HG02610 (cell line): ENCODE measurements at regions not wholly inside any gene's neighbourhood (a gene's known extent, or its start where the extent isn't known, plus 50 kb on each side); places are given as distances from the start of the nearest gene placed in this dataset.

Experiments used
- ATAC-seq: cut with Tn5 transposase; IDR thresholded peaks from one replicate; pipeline ENCODE4 v1.9.1; 2021; ENCODE audit warnings: mild to moderate bottlenecking, moderate library complexity; ENCODE audit not compliant: unreplicated experiment

DNA sequence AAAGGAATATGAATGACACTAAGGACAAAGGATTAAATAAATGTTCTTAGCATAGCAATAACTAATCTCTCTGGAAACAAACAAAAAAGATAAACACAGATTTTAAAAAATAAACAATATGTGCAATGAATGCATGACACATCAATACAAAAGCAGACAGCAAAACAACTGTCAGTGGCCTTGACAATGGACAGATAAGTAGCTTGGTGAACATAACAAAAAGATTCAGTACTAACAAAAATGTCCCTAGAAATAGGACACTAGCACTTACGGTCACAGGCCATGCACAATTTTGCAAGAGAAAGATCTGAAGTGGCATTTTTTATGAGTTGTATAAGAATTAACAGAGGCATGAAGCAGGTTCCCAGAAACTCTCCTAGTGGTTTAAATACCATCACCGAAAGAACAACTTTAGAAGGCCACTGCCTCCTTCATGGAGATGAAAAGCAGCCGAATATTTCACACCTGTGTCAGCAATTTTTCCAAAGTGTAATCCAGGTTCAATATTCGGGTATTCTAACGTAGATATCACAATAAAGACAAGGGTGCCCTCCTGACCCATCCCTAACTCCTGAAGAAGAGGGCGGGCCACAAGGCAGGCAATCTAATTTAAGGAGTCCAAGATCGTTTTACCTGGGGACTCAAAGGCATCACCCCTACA, 231.3 kb upstream of the MKLN1 start:
- no peak for ATAC-seq

DNA sequence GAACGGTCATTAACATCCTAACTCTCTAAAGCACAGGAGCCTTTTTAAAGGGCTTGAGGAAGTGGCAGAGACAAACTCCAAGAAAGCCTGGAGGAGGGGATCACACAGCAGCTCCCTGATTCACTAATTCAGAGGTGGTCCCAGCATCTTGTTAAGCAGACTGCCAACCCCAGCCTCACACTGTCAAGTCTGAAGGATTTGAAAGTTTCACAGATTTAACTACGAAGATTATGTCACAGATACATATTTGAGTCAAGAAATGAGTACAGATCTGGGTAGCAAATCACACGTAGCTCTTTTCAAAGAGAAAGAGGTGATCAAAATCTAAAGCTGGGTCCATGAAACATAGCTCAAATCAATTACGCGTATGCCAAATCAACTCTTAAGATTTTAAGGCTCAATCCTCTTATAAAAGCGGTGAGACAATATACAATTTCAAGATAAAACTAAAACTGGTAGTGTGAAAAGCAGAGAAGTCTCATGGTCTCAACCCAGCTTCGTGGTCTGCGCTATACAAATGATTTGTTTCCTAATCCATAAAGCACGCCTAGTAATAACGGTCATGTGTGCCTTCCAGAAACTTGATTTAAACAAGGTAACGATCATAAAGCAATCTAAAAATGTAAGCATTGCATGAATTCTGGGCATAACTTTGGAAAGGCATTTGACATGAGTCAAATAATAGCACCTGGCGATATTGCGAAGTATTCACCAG, 229.9 kb upstream of the MKLN1 start:
- ATAC-seq, result no peak

DNA sequence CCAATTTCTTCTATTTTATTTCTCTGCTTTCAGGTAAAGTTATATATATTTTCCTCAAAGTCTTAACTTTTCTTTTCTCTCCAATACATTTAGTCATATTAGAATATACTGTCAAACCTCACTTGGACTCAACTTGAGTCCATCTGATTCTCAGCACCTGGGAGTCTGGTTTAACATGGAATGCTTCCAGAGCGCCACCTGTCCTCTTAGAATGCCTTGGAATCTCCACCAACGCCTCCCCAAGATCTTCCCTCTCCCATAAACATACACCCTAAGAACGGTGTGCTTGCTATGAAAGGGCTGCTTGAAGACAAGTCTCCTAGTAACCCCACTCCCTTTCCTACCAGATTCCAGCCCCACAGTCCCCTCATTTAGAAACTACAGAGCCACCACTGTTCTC, 229.1 kb upstream of the MKLN1 start:
- ATAC-seq, result no peak

DNA sequence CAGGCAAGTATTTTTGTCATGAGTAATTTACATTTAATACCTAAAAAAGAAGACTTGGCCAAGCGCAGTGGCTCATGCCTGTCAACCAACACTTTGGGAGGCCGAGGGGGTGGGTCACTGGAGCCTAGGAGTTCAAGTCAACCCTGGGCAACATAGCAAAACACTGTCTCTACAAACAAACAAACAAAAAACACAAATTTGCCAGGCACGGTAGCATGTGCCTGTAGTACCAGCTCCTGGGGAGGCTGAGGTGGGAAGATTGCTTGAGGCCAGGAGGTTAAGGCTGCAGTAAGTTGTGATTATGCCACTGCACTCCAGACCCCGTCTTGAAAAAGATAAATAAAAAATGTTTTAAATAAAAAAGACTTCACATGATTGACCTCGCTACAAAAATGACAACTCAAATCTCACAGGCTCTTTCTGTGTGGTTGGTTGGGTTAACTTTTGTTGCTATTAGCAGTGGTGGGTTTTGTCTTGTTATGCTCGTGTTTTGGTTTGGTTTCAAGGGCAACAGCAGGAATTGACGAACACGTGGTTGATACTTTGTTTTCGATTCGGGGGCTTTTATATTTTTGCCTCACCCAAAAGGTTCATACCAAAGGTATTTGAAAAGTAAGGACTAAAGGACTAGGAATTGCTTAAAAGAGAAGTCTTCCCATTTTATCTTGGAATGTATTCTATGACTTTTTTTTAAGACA, 227.2 kb upstream of the MKLN1 start:
- no peak for ATAC-seq

DNA sequence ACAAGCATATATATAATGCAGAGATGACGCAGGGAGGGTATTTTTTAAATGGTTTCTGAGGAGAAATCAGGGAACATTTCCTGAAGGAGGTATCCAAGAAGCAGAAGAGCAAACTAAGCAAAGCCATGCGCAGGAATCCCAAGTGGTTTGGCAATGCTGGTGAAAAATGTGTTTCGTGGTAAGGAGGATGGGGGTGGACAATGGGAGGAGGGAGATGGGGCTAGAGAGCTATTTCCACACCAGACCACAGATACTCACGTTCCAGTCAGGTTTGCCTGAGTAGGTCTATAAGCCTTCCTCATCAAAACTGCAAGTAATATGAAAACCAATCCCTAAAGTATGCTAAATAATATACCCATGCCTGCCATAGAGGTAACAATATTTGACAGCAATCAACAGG, 223.7 kb upstream of the MKLN1 start:
- no peak for ATAC-seq

DNA sequence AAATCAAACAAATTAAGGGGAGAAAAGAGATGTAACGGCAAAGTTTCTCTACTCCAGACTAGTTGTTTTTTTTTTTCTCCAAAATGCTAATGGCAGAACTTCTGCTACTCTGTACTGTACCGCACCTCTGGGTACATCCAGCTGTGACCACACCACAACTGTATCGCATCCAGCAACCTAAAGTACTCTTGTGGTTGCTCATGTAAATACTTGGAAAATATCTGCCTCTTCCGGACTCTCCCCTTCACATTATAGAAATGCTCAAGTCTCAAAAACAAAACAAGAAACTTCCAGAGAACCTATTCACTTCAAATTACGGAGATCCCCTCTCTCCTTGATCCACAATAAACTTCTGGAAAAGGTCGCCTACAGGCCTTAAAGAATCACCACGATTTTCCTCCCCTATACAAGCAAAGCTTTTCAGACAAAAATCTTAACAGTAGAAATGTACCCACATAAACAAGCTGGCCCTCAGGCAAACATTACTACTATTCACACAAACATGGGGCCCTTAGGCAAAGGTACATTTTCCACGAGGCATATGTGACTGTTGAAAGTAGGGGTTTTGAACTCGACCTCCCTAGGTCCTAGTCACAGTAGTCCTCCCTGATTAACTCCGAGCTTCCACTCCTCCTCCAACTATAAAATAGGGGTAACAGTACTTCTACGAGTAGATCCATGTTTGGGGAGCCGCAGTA, 222.9 kb upstream of the MKLN1 start:
- no peak for ATAC-seq

DNA sequence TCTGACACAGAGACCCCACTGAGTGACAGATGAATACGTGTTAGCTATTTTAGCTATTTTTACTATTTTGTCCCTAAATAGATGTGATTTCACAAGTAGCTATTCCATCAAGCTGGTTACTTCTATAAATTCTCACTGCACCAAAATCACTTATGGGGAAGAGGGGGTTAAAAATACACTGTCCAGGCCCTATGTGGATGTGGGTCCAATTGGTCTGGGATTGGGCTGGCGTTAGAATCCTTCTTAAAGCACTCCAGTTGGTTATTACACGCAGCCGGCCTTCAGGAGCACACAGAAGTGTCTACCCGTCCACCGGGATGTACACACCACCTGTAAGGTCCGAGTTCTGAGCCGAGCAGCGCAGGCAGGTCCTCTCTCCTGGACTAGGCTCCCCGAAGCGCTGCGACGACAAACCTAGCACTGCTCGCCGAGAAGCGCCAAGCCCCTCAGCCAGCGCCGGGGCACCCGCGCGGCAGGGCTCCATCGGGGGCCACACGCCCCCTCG, 222.3 kb upstream of the MKLN1 start:
- no peak for ATAC-seq

DNA sequence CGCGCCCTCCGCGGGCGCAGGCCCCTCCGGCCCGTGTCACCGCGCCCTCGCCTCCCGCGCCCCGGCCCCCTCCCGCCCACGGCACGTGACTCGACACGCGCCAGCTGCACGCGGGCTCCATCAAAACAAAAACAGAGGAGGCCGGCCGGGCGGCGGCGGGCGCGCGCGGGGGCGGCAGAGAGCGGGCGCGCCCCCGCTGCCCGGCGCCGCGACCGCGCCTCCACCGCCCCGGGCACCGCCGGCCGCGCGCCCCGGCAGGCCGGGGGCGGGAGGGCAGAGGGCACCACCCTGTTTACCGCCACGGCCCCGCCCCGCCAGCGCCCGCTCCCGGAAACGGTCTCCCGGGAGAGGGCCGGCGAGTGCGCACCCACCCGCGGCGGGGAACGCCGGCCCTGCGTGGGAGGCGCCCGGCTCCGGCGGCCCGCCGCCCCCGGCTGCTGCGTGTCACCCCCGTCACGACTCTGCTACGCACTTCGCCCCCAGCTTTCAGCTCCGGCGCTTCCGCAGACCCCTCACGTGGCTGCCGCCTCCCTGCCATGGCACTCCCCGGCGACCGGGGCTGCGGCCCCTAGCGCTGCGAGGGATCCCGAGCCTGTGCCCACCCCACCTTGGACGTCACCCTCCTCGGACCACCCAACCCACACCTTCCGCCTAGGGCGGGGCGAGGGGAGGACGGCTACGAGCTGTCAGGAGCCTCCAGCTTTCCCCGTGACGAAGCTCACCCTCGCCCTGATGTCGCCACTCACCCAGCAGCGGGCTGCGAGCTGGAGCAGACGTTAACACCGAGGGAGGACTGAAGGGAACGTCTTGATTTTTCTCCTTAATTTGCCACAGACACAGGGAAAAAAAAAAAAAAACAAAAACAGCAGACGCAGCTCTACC, 221.6 kb upstream of the MKLN1 start:
- peak; percentile 35 for ATAC-seq

DNA sequence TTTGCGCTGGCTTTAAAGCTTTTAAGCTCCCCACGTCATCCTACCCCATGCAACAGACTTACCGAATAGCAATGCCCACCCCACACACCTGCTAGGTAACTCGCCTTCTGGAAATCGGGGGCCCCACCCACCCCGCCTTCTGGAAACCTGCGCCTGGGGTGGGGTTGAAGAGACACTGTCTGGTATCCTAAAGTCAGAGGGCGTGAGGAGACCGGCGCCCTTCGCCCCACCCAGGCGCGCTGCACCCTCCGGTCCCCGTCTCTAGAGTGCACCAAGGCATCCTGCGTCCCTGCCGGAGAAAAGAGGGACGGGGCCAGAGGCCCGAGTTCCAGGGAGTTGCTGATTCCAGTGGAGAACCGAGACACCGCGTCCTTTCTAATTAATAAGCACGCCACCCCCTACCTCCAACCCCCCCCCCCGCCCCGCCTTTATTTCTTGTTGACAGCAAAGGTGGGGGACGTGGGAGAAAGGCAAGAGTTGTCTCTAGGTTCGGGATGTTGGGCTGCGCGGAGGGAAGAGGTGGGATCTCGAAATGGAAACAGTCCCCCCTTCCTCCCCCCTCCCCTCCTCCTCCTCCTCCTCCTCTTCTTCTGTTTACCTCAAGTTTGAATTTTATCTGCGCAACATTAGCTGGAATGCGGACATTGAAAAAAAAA, 220.9 kb upstream of the MKLN1 start:
- ATAC-seq, result no peak

DNA sequence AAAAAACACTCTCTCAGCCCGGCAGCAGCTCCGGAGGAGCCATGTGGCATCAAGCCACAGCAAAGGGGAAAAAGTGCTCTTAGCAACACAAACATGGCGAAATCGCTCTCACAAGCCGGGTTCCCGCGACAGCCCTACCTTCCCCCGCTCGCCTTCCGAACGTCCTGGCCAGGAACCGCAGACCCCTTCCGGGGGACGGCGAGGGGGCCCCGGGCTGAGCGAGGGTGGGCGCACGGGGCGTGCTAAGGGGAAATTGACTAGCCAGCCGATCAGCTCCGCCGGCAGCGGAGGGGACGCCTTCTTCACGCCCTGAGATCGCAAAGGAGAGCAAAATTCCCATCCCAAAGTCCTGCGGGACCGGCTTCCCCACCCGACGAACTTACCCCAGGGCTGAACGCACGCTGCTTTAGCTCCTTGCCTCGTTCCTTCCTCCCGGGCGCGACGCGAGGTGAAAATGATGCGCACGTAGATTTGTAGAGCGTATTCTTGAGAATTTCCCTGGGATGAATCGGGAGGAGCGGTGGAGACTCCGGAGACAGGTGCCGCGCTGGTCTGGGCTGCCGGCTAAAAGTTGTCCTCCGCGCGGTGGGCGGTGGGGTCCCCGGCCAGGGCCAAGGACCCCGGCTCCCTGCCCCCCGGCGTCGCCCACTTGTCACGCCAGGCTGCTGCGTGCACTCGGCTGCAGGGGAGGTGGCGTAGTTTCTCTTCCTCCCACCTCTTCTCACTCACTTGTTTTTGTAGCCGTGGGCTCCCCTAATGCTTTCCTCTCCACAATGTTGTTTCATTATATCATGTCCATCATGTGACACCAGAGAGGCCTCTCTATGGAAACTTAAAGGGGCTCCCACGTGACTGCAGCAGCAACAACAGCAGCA, 220.1 kb upstream of the MKLN1 start:
- peak; percentile 38 for ATAC-seq

DNA sequence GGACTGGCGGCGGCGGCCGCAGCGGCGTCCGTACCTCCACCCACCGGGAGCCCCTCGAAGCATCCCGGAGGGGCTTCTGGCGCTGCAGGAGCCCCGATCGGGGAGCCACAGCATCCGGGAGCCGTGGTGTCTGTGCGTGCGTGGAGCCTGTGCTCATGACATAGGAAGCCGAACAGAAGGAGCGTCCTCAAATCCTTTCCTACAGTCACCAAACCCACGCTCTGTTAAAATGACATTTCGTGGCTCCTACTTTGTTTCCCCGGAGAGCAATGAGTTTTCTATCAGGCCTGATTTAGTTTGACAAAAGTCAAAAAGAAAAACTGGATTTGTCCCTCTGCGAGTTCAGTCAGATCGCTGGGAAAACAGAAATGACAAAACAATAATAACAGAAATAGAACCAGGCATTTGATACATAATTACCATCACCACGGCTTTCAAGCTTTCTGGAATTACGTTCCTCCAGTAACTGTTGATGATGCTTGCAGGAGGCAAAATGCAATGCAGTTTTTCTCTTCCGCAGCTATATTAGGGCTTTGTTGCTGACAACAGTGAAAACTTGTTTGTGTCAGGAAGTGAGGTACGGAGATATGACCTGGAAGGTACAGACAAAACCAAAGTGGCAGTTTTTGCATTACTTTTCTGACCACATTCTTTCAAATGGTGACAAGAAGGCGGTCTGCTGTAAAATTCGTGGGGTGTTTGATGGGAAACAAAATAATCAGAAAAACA, 219.3 kb upstream of the MKLN1 start:
- ATAC-seq, result no peak

DNA sequence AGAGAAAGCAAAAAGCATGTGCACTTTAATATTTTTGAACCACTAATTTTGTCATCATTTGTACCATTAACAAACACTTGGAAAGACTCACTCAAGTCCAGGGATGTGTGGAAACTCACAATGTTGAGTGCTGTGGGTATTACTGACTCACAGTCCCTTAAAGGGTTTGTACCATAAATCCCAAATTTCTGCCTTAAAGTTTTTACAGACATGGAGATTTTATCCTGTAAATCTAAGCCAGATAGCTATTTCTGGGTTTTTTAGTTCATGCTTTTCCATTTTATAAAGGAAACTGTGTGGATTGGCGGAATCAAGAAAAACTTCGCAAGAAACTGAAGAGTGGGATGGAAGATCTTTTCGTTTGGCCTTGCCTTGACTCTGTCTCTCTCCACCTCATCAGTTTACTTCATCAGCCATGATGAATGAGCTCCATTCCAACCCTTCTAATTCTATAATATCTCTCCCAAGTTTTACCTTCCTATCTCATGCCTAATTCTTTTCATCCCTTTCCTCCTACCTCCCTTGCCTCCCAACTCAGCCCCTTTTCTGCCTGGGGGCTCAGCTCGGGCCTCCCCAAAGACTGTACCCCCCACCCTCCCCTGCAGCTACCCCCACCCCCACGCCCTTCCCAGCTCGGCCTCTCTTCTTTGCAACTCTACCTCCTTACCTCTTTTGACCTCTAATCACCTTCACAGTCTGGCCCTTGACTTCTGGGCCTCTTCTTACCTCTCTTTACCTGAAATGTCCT, 218.5 kb upstream of the MKLN1 start:
- no peak for ATAC-seq

DNA sequence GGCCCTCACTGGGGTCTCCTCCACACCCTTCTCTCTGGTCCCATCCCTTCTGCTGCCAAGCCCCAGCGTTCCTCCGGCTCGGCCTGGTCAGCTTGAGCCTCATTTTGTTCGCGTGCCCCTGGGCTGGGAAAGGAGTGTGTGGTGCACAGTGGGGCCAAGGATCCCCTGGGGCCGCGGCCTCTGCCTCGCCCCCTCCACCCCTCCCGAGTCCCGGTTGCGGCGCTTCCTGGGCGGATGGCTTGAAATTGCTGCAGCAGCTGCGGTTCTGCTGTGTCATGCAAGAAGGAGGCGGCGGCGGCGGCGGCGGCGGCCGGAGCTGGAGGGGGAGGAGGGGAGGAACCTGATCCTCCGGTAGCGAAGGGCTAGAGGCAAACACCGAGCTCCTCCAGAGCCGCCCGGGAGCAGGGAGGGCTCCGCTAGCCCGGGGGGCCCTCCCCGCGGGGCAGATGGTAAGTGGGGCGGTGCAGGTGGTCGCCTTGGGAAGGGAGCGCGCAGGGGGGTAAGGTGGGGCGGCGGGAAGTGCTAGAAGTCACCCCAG, 217.8 kb upstream of the MKLN1 start:
- peak; percentile 26 for ATAC-seq

DNA sequence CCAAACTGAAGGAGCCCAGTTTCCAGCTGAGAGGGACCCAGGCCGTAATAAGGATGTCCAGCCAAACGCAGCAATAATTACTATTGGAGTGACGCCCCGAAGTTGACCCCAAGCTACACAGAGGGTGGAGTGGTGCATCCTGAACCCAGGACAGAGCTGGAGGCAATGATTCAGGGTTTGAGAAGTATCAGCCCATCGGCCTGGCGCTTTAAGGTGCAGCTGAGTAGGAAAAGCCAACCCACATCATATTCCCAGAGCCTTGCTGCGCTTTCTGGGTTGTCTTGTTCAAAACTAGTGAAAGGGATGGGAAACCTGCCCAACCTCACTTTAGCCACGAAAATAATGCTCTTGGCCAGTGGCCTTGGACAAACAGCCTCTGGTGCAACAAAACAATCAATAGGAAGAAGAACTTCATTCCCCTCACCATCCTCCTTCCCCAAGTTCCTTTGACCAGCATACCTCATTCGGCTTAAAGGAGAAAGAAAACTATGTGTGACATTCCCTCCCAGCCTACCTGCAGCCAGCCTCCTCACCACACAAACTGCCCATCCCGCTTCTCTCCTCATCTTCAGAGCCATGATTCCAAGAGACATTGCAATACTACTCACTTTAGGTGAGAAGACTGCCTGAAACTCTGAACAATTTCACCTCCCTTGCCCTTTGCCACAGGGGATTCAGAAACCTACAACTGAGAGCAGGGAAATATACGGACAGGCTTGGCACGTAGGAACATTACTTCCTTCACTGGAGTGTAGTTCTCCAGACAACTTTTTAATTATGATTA, 217.2 kb upstream of the MKLN1 start:
- no peak for ATAC-seq

DNA sequence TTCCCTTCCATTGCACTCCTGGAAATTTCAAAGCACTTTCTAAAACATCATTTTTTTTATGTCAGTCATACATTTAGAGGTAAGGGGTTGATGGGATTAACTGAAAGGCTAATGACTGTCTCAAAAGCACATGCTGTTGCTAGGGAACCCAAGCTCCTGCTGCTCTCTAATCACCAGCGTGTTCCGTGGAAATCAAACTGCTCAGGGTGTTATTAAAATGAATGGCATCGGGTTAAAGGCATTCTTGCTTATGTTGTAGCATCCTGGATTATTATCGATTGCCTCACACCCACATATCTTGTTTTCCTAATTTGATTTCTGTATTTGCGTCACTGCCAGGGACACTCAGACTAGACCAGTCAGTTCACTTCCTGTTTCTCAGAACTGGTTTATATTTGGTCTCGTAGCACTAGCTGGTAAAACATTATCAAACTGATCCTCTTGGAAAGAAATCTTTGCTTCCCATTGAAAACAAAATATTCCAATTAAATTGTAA, 216.5 kb upstream of the MKLN1 start:
- ATAC-seq, result no peak

DNA sequence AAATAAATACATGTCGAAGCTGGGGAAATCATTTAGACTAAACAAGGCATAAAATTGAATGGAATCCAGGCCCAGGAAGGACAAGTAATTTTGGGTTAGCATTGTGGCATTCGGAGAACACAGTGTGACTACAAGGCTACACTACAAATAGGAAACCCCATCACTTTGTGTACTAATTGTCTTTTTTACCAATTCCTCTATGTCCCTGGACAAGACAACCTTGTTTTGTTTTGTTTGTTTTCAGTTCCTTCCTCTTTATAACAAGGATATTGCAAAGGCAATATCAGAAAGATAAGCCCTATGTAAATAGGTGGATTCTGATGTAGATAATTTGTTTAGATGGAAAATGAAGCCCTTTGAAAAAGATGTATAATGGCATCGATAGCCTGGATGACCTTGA, 215.9 kb upstream of the MKLN1 start:
- ATAC-seq, result no peak
